ENCODE measurements at regions not wholly inside any gene's neighbourhood (a gene's known extent, or its start where the extent isn't known, plus 50 kb on each side); places are given as distances from the start of the nearest gene placed in this dataset.

GRCh38 chr21:24636696-24637095, 970.6 kb downstream of the MRPL39 start:
- no peak overlapping the region for H3K4me2 ChIP-seq (ENCODE audit: low read depth, low read length)
- H3K27me3 ChIP-seq (ENCODE audit: control insufficient read depth, insufficient read depth, low read length), result no peaks in the 10 kb centered on the region
- H3K18ac ChIP-seq (ENCODE audit: low read depth, low read length), result no peak overlapping the region
- no peak overlapping the region for H4K8ac ChIP-seq (ENCODE audit: low read depth in 2 of 2, low read length in 2 of 2)
- no peak overlapping the region for H4K91ac ChIP-seq (ENCODE audit: insufficient read depth, low read depth, low read length)
- ChIA-PET CTCF (interaction anchor here (0.7 kb wide), 1 partner anchor 375 kb away, joined by 8 read pairs; no protein-coding TSS in a partner anchor), POLR2A (ENCODE audit: unreplicated experiment) (no interaction called here)
- H3K56ac ChIP-seq (ENCODE audit: extremely low read depth, insufficient read depth, low read length), result no peak overlapping the region
- DNase-seq (no peak), ATAC-seq (ENCODE audit: low read depth) (no peak)
- H4K20me1 ChIP-seq (ENCODE audit: insufficient read depth, low read length), result no peaks in the 10 kb centered on the region
- intact Hi-C loops (cut with micrococcal nuclease), result no loop called here
- no peak overlapping the region for H3K4ac ChIP-seq (ENCODE audit: low read depth, low read length)
- H3K79me1 ChIP-seq (ENCODE audit: low read depth in 1 of 2, low read length in 2 of 2), result no peaks in the 10 kb centered on the region
- H2AK5ac ChIP-seq (ENCODE audit: low read depth, low read length), result no peak overlapping the region
- H3K23ac ChIP-seq (ENCODE audit: low read depth, low read length), result no peak overlapping the region
- TF ChIP-seq SMC3 (IDR thresholded peaks at IDR 0.05; ENCODE audit: low read depth, low read length) (no peak), FOS (IDR thresholded peaks at IDR 0.05; ENCODE audit: low read depth, low read length) (no peak), NFE2L2 (IDR thresholded peaks at IDR 0.05; ENCODE audit: low read depth, low read length) (no peak), MXI1 (IDR thresholded peaks at IDR 0.05; ENCODE audit: borderline replicate concordance, low read depth, low read length) (no peak), RAD21 (IDR thresholded peaks at IDR 0.05; ENCODE audit: low read length) (no peak), CEBPB (IDR thresholded peaks at IDR 0.05; ENCODE audit: low read depth, low read length) (no peak), POLR2A (IDR thresholded peaks at IDR 0.05; ENCODE audit: low read depth, low read length) (no peak), CTCF (conservative IDR thresholded peaks at IDR 0.05; ENCODE audit: low read depth, low read length) (no peak), MAZ (IDR thresholded peaks at IDR 0.05; ENCODE audit: borderline replicate concordance, low read depth, low read length) (no peak), RFX5 (IDR thresholded peaks at IDR 0.05; ENCODE audit: low read depth, low read length) (no peak), ELK1 (IDR thresholded peaks at IDR 0.05; ENCODE audit: borderline replicate concordance, low read depth, low read length) (no peak), CHD1 (IDR thresholded peaks at IDR 0.05; ENCODE audit: low read depth, low read length) (no peak), MAFK (IDR thresholded peaks at IDR 0.05; ENCODE audit: low read depth, low read length) (no peak), BHLHE40 (IDR thresholded peaks at IDR 0.05; ENCODE audit: low read depth, low read length) (no peak)
- H3K14ac ChIP-seq (replicated peaks; ENCODE audit: low read depth, low read length), result no peak overlapping the region
- H3K36me3 ChIP-seq (ENCODE audit: control insufficient read depth, insufficient read depth, low read length), result no peaks in the 10 kb centered on the region
- no peak overlapping the region for H4K5ac ChIP-seq (ENCODE audit: low read depth, low read length)
- peaks cover 5% of the 10 kb centered on the region; the same call in 1 of the 2 replicates for H3K9me3 ChIP-seq (ENCODE audit: control insufficient read depth, insufficient read depth, low read length)
- H2BK15ac ChIP-seq (ENCODE audit: low read depth, low read length), result no peak overlapping the region
- dilution Hi-C loops (cut with HindIII; ENCODE audit: low sequenced_read_pairs, unreplicated experiment), result no loop called here
- H3K4me1 ChIP-seq (ENCODE audit: control insufficient read depth, insufficient read depth, low read length), result no peaks in the 10 kb centered on the region
- BruUV-seq (replicated peaks), result no TSS peak
- no peak overlapping the region for H2BK5ac ChIP-seq (ENCODE audit: low read depth, low read length, poor library complexity, severe bottlenecking)
- H3K4me3 ChIP-seq (ENCODE audit: insufficient read depth, low read depth, low read length), result no peak overlapping the region
- H3K9ac ChIP-seq (ENCODE audit: low read depth, low read length), result no peak overlapping the region
- H2BK20ac ChIP-seq (ENCODE audit: low read depth, low read length), result no peak overlapping the region
- no CpG with 5 or more reads among the region's 4 CpGs for WGBS, 2 experiments (ENCODE audit: extremely low coverage in 2 of 2, insufficient read length in 1 of 2)
- no peak overlapping the region for H2BK120ac ChIP-seq (ENCODE audit: low read depth, low read length)
- in situ Hi-C loops (cut with MboI; ENCODE audit: low sequenced_read_pairs), result no loop called here
- H2AK9ac ChIP-seq (replicated peaks; ENCODE audit: low read depth, low read length, poor library complexity), result no peak overlapping the region
- no peak overlapping the region for H3K27ac ChIP-seq (ENCODE audit: insufficient read depth, low read length)
- H3K9me1 ChIP-seq (ENCODE audit: insufficient read depth, low read length), result no peaks in the 10 kb centered on the region
- H2AFZ ChIP-seq (replicated peaks; ENCODE audit: low read length, poor library complexity), result no peak overlapping the region

Measured in IMR-90 (cell line).